ENCODE measurements at regions not wholly inside any gene's neighbourhood (a gene's known extent, or its start where the extent isn't known, plus 50 kb on each side); places are given as distances from the start of the nearest gene placed in this dataset.

DNA sequence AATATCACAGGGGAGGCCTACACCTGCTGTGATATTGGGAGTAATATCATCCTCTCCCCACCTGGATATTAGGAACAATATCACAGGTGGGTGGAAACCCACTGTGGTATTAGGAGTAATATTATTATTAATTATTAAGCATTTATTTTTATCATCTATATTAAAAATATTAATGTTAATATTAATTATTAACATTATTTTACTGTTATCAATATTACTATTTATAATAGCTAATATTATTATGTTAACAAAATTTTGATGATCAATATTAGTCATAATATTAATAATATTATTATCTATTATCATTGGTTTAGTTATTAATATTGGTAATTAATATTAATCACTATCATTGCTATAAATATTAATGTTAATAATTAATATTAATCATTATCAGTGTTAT is 161.1 kb upstream of the API5 start:
- TF ChIP-seq POLR2A (IDR thresholded peaks at IDR 0.05), result no peak
- TF ChIP-seq, protein P1, sequence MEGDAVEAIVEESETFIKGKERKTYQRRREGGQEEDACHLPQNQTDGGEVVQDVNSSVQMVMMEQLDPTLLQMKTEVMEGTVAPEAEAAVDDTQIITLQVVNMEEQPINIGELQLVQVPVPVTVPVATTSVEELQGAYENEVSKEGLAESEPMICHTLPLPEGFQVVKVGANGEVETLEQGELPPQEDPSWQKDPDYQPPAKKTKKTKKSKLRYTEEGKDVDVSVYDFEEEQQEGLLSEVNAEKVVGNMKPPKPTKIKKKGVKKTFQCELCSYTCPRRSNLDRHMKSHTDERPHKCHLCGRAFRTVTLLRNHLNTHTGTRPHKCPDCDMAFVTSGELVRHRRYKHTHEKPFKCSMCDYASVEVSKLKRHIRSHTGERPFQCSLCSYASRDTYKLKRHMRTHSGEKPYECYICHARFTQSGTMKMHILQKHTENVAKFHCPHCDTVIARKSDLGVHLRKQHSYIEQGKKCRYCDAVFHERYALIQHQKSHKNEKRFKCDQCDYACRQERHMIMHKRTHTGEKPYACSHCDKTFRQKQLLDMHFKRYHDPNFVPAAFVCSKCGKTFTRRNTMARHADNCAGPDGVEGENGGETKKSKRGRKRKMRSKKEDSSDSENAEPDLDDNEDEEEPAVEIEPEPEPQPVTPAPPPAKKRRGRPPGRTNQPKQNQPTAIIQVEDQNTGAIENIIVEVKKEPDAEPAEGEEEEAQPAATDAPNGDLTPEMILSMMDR (IDR thresholded peaks at IDR 0.05), result no peak

All from stomach (tissue), 4 donors.